ENCODE measurements at regions not wholly inside any gene's neighbourhood (a gene's known extent, or its start where the extent isn't known, plus 50 kb on each side); places are given as distances from the start of the nearest gene placed in this dataset.
"Not testable (repeated sequence)": the region's sequence is repeated elsewhere in the genome, so short reads cannot be mapped to it uniquely, and the experiment has no call there.

DNA sequence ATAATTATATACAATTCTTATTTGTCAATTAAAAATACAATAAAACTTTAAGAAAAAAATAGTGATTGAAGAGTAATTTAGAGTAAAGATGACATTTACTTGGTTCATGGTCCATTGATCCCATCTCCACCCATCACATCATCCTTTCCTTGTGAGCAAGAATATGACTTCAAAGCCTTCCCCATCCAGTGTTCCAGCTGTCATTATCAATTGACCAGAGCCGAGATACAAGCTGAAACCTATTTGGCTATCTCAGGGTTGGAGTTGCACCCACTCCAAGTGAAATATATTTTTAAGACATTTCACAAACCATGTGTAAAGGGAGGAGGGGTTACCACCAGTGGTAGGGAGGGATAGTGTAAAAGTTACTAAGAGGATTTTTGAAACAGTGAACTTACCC is 428.9 kb upstream of the C1orf87 start:
- Histone ChIP-seq H3K9ac (ENCODE audit: low read length) (no peak overlapping the region), H3K36me3 (ENCODE audit: insufficient read depth, low read length) (no peaks in the 10 kb centered on the region), H3K79me2 (ENCODE audit: low read length) (no peaks in the 10 kb centered on the region), H4K20me1 (ENCODE audit: insufficient read depth, low read depth, low read length) (no peaks in the 10 kb centered on the region), H3K9me3 (ENCODE audit: low read length) (no peaks in the 10 kb centered on the region), H3K4me3 (ENCODE audit: low read length) (no peak overlapping the region), H3K4me2 (ENCODE audit: low read depth, low read length, poor library complexity, severe bottlenecking) (no peak overlapping the region), H2AFZ (ENCODE audit: low read length) (no peak overlapping the region), H3K4me1 (ENCODE audit: low read length) (no peaks in the 10 kb centered on the region), H3K27me3 (ENCODE audit: low read length) (no peaks in the 10 kb centered on the region), H3K27ac (ENCODE audit: low read length) (no peak overlapping the region), H3K9me2 (replicated peaks; ENCODE audit: insufficient read depth, low read length) (no peaks in the 10 kb centered on the region)
- no peak for DNase-seq

DNA sequence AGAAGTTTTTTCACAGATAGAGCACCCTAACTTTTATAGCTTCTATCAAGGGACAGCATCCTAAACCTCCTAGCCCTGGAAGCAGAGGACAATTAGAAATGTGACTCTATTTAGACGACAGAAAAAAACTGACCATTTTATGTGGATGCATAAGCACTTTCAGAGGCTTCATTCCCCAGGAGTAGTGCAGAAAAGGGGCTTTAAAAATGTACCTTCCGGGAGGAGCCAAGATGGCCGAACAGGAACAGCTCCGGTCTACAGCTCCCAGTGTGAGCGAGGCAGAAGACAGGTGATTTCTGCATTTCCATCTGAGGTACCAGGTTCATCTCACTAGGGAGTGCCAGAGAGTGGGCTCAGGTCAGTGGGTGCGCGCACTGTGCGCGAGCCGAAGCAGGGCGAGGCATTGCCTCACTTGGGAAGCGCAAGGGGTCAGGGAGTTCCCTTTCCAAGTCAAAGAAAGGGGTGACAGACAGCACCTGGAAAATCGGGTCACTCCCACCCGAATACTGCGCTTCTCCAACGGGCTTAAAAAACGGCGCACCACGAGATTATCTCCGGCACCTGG is 416.4 kb upstream of the C1orf87 start:
- H3K27me3 ChIP-seq (ENCODE audit: low read length); H3K9me2 ChIP-seq (replicated peaks; ENCODE audit: insufficient read depth, low read length); H4K20me1 ChIP-seq (ENCODE audit: insufficient read depth, low read depth, low read length); H3K9me3 ChIP-seq (ENCODE audit: low read length); H3K36me3 ChIP-seq (ENCODE audit: insufficient read depth, low read length); H3K4me3 ChIP-seq (ENCODE audit: low read length); H3K27ac ChIP-seq (ENCODE audit: low read length); H2AFZ ChIP-seq (ENCODE audit: low read length); DNase-seq; H3K4me2 ChIP-seq (ENCODE audit: low read depth, low read length, poor library complexity, severe bottlenecking); H3K4me1 ChIP-seq (ENCODE audit: low read length); H3K79me2 ChIP-seq (ENCODE audit: low read length); H3K9ac ChIP-seq (ENCODE audit: low read length): not testable (repeated sequence)

DNA sequence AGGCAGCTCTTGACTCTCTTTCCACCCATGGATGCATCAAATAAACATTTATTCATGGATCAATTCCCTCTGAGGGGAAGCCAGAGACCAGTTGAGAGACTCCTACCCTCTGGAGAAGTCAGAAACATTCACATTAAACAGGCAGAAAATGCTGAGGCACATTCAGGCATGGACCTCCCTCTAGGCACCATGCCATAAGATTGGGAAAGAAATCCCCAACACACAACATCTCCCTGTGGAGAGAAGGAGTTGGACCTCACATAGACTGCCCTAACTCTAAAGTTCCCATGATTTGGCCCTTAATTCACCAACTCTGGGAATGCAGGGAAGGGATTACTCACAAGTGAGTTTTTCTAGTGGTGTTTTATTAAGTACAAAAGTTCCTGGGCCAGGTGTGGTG is 415.3 kb upstream of the C1orf87 start:
- Histone ChIP-seq H3K4me3 (ENCODE audit: low read length) (no peak overlapping the region), H3K36me3 (ENCODE audit: insufficient read depth, low read length) (no peaks in the 10 kb centered on the region)
- no peak for DNase-seq

DNA sequence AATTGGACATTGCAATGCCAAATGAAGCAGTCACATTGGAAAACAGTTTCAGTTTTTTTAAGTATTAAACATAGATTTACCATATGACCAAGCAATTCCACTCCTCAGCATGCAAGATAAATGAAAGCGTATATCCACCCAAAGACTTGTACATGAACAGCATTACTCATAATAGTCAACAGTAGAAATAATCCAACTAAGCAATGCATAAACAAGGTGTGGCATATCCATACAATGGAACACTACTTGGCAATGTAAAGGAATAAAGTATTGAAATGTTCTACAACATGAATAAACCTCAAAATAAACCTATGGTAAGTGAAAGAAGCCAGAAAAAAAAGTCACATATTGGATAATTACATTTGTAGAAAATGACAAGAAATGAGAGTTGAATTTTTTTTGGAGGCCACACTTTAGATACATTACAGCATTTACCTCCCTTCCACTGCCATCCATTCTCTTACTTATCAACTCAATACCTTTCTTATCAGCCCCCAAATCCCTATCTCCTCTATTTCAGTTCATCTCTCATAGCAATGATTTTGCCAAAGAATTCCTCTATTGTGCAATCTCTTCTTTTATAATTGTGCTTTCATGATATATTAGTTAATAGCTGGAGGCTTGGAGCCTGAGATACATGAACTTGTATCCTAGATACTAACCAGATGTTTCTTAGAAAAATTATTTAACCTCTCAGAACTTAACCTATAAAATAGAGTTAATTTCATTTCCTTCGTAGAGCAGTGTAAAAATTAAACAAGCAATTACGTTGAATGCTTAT is 414.2 kb upstream of the C1orf87 start:
- Histone ChIP-seq H3K4me1 (ENCODE audit: low read length) (no peaks in the 10 kb centered on the region), H3K4me3 (ENCODE audit: low read length) (no peak overlapping the region), H2AFZ (ENCODE audit: low read length) (no peak overlapping the region), H3K36me3 (ENCODE audit: insufficient read depth, low read length) (no peaks in the 10 kb centered on the region), H4K20me1 (ENCODE audit: insufficient read depth, low read depth, low read length) (no peaks in the 10 kb centered on the region), H3K27ac (ENCODE audit: low read length) (no peak overlapping the region), H3K9me3 (ENCODE audit: low read length) (no peaks in the 10 kb centered on the region), H3K9me2 (replicated peaks; ENCODE audit: insufficient read depth, low read length) (no peaks in the 10 kb centered on the region), H3K9ac (ENCODE audit: low read length) (no peak overlapping the region), H3K4me2 (ENCODE audit: low read depth, low read length, poor library complexity, severe bottlenecking) (no peak overlapping the region), H3K27me3 (ENCODE audit: low read length) (no peaks in the 10 kb centered on the region), H3K79me2 (ENCODE audit: low read length) (no peaks in the 10 kb centered on the region)
- no peak for DNase-seq

More for the DNA sequence above, 415.3 kb upstream of the C1orf87 start:
- H3K79me2 ChIP-seq (ENCODE audit: low read length) = no peaks in the 10 kb centered on the region
- H3K4me2 ChIP-seq (ENCODE audit: low read depth, low read length, poor library complexity, severe bottlenecking) = no peak overlapping the region
- no peaks in the 10 kb centered on the region for H4K20me1 ChIP-seq (ENCODE audit: insufficient read depth, low read depth, low read length)
- no peaks in the 10 kb centered on the region for H3K9me2 ChIP-seq (replicated peaks; ENCODE audit: insufficient read depth, low read length)
- H3K9me3 ChIP-seq (ENCODE audit: low read length) = no peaks in the 10 kb centered on the region
- no peak overlapping the region for H3K27ac ChIP-seq (ENCODE audit: low read length)
- no peak overlapping the region for H2AFZ ChIP-seq (ENCODE audit: low read length)
- no peaks in the 10 kb centered on the region for H3K4me1 ChIP-seq (ENCODE audit: low read length)
- no peak overlapping the region for H3K9ac ChIP-seq (ENCODE audit: low read length)
- no peaks in the 10 kb centered on the region for H3K27me3 ChIP-seq (ENCODE audit: low read length)

DNA sequence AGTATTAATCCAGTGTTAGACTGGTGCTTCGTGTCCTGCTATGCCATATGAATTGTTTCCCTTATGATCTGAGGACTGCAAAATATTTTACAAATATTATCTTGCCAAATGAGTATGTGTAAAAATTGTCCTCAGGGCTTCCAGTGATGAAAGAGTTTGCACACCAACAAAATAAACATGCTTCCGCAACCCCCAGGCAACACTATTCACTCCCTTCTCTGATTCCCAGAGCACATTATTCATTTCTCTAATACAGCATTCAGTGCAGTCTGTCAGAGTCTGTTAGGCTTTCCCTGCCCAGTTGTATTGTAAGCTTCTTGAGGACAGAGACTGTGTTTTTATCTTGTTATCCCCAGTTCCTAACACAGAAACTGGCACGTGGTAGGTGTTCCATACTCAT is 409.9 kb upstream of the C1orf87 start:
- no peak overlapping the region for H3K4me2 ChIP-seq (ENCODE audit: low read depth, low read length, poor library complexity, severe bottlenecking)
- no peak for DNase-seq

DNA sequence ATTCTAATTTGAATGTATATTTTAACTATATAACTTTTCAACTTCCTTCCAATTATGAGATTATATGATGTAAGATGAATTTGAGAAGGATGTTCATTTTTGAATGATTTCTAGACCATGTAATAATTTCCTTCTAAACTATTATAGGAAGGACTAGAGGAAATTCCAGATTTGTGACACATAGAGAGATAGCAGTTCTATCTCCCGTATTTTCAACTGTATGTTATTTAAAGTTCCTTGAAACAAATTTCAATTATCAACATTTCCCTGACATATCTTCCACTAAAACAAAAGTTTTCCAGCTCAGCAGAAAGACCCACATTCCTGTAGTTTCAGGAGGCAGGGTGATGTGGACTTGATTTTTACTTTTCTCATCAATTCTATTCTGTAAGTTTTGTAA is 396.7 kb upstream of the C1orf87 start:
- no peak overlapping the region for H2AFZ ChIP-seq (ENCODE audit: low read length)
- H3K9ac ChIP-seq (ENCODE audit: low read length) = no peak overlapping the region
- no peaks in the 10 kb centered on the region for H3K9me3 ChIP-seq (ENCODE audit: low read length)
- no peaks in the 10 kb centered on the region for H3K27me3 ChIP-seq (ENCODE audit: low read length)
- no peaks in the 10 kb centered on the region for H3K36me3 ChIP-seq (ENCODE audit: insufficient read depth, low read length)
- DNase-seq = no peak
- H4K20me1 ChIP-seq (ENCODE audit: insufficient read depth, low read depth, low read length) = no peaks in the 10 kb centered on the region
- no peaks in the 10 kb centered on the region for H3K4me1 ChIP-seq (ENCODE audit: low read length)
- H3K79me2 ChIP-seq (ENCODE audit: low read length) = no peaks in the 10 kb centered on the region
- H3K4me2 ChIP-seq (ENCODE audit: low read depth, low read length, poor library complexity, severe bottlenecking) = no peak overlapping the region
- no peak overlapping the region for H3K27ac ChIP-seq (ENCODE audit: low read length)
- no peak overlapping the region for H3K4me3 ChIP-seq (ENCODE audit: low read length)
- no peaks in the 10 kb centered on the region for H3K9me2 ChIP-seq (replicated peaks; ENCODE audit: insufficient read depth, low read length)

More for the DNA sequence above, 409.9 kb upstream of the C1orf87 start:
- no peaks in the 10 kb centered on the region for H3K36me3 ChIP-seq (ENCODE audit: insufficient read depth, low read length)
- no peaks in the 10 kb centered on the region for H4K20me1 ChIP-seq (ENCODE audit: insufficient read depth, low read depth, low read length)
- no peaks in the 10 kb centered on the region for H3K9me2 ChIP-seq (replicated peaks; ENCODE audit: insufficient read depth, low read length)
- H3K27me3 ChIP-seq (ENCODE audit: low read length) = no peaks in the 10 kb centered on the region
- H3K9ac ChIP-seq (ENCODE audit: low read length) = no peak overlapping the region
- no peaks in the 10 kb centered on the region for H3K79me2 ChIP-seq (ENCODE audit: low read length)
- no peak overlapping the region for H3K4me3 ChIP-seq (ENCODE audit: low read length)
- no peaks in the 10 kb centered on the region for H3K4me1 ChIP-seq (ENCODE audit: low read length)
- no peak overlapping the region for H3K27ac ChIP-seq (ENCODE audit: low read length)
- no peaks in the 10 kb centered on the region for H3K9me3 ChIP-seq (ENCODE audit: low read length)
- H2AFZ ChIP-seq (ENCODE audit: low read length) = no peak overlapping the region

DNA sequence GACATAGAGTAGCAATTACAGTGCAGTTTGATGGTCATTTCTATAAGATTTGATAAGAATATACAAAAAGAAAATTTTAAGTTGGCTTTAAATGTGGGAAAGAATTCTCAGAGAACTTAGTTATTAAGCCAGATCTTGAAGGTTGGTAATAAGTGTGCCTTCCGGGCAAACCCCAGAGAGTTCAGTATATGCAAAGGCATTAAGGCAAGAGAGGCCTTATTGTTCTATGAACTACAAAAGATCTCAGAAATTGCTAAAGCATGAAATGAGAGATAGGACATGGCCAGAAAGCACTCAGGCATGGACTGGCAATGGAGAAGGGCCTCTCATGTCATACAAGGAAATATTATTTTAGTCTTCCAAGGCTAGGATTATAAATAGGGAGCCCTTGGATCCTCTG is 390.2 kb upstream of the C1orf87 start:
- Histone ChIP-seq H3K4me2 (ENCODE audit: low read depth, low read length, poor library complexity, severe bottlenecking) (no peak overlapping the region), H3K27ac (ENCODE audit: low read length) (no peak overlapping the region), H3K4me1 (ENCODE audit: low read length) (no peaks in the 10 kb centered on the region), H3K9ac (ENCODE audit: low read length) (no peak overlapping the region), H3K9me3 (ENCODE audit: low read length) (no peaks in the 10 kb centered on the region), H3K4me3 (ENCODE audit: low read length) (no peak overlapping the region), H3K27me3 (ENCODE audit: low read length) (no peaks in the 10 kb centered on the region), H4K20me1 (ENCODE audit: insufficient read depth, low read depth, low read length) (no peaks in the 10 kb centered on the region), H2AFZ (ENCODE audit: low read length) (no peak overlapping the region), H3K79me2 (ENCODE audit: low read length) (no peaks in the 10 kb centered on the region), H3K9me2 (replicated peaks; ENCODE audit: insufficient read depth, low read length) (no peaks in the 10 kb centered on the region), H3K36me3 (ENCODE audit: insufficient read depth, low read length) (no peaks in the 10 kb centered on the region)
- no peak for DNase-seq

DNA sequence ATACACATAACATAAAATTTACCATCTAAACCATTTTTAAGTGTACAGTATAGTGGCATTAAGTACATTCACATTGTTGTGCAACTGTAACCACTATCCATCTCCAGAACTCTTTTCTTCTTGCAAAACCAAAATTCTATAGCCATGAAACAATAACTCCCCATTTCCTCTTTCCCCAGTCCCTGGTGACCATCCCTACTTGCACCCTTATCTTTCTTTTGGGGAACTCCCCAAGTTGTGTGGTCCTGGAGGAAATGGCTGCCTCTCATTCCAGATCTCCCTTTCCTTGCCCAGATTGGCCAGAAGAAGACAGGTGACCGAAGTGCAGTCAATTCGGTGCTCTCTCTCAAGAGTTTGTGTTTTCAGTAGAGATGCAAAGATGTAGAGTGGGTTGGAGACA is 389.6 kb upstream of the C1orf87 start:
- no peaks in the 10 kb centered on the region for H4K20me1 ChIP-seq (ENCODE audit: insufficient read depth, low read depth, low read length)
- DNase-seq = no peak
- no peak overlapping the region for H3K4me2 ChIP-seq (ENCODE audit: low read depth, low read length, poor library complexity, severe bottlenecking)
- no peaks in the 10 kb centered on the region for H3K27me3 ChIP-seq (ENCODE audit: low read length)
- no peaks in the 10 kb centered on the region for H3K79me2 ChIP-seq (ENCODE audit: low read length)
- no peak overlapping the region for H3K4me3 ChIP-seq (ENCODE audit: low read length)
- no peaks in the 10 kb centered on the region for H3K36me3 ChIP-seq (ENCODE audit: insufficient read depth, low read length)
- H3K27ac ChIP-seq (ENCODE audit: low read length) = no peak overlapping the region
- H3K9ac ChIP-seq (ENCODE audit: low read length) = no peak overlapping the region
- H2AFZ ChIP-seq (ENCODE audit: low read length) = no peak overlapping the region
- H3K9me2 ChIP-seq (replicated peaks; ENCODE audit: insufficient read depth, low read length) = no peaks in the 10 kb centered on the region
- H3K9me3 ChIP-seq (ENCODE audit: low read length) = no peaks in the 10 kb centered on the region
- H3K4me1 ChIP-seq (ENCODE audit: low read length) = no peaks in the 10 kb centered on the region

All from Karpas-422 (cell line).